ENCODE measurements at regions not wholly inside any gene's neighbourhood (a gene's known extent, or its start where the extent isn't known, plus 50 kb on each side); places are given as distances from the start of the nearest gene placed in this dataset.
"Not testable (repeated sequence)": the region's sequence is repeated elsewhere in the genome, so short reads cannot be mapped to it uniquely, and the experiment has no call there.

DNA sequence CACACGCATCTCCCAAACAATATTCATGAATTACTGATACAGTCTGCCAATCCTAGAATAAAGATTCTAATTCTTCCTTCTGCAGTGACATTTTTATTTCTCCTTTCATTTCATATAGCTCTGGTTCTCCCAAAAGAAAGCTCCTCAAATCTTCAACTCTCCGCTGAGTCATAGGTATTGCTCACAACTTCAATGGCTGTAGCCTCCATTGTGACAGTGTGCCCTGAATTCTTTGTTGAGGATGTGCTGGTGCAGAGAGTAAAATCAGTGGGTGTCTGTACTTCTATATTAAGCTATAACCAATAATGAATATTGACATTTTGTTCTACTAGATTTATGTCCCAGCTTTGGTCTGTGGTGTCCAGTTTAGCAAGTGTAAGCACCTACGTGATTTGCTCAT, 733.3 kb upstream of the CDH18 start:
- not testable (repeated sequence) for TF ChIP-seq POLR2A (IDR thresholded peaks at IDR 0.05; ENCODE audit: extremely low read depth, insufficient read length); MYC (IDR thresholded peaks at IDR 0.05; ENCODE audit: low read depth, low read length)
- TF ChIP-seq, protein P1, sequence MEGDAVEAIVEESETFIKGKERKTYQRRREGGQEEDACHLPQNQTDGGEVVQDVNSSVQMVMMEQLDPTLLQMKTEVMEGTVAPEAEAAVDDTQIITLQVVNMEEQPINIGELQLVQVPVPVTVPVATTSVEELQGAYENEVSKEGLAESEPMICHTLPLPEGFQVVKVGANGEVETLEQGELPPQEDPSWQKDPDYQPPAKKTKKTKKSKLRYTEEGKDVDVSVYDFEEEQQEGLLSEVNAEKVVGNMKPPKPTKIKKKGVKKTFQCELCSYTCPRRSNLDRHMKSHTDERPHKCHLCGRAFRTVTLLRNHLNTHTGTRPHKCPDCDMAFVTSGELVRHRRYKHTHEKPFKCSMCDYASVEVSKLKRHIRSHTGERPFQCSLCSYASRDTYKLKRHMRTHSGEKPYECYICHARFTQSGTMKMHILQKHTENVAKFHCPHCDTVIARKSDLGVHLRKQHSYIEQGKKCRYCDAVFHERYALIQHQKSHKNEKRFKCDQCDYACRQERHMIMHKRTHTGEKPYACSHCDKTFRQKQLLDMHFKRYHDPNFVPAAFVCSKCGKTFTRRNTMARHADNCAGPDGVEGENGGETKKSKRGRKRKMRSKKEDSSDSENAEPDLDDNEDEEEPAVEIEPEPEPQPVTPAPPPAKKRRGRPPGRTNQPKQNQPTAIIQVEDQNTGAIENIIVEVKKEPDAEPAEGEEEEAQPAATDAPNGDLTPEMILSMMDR (IDR thresholded peaks at IDR 0.05; ENCODE audit: low read depth, low read length) = not testable (repeated sequence)
